PC-9 (cell line): ENCODE measurements at regions not wholly inside any gene's neighbourhood (a gene's known extent, or its start where the extent isn't known, plus 50 kb on each side); places are given as distances from the start of the nearest gene placed in this dataset.

Experiments used
- BruUV-seq: library from RNA; stranded (reverse); fragments of 400-500 nt; replicated peaks from 2 replicates; lab custom pipeline; 2021; lab: Mats Ljungman, UMichigan
- CTCF ChIA-PET: fragments of 300-600 bp; sonication (Branson Sonifier 250); formaldehyde crosslinking; loops from one replicate; lab custom pipeline; 2022; ENCODE audit warnings: antibody characterized with exemption; lab: Charles Lee
- POLR2A ChIA-PET: fragments of 300-600 bp; sonication (Branson Sonifier 250); formaldehyde crosslinking; loops from one replicate; lab custom pipeline; 2022; ENCODE audit warnings: antibody characterized with exemption; ENCODE audit not compliant: unreplicated experiment; lab: Charles Lee
- DNase-seq, 2 experiments: peaks; one replicate each; pipeline versions ENCODE4 v3.0.0 to v3.0.0-alpha.2; 2015 to 2022; ENCODE audit warnings: mixed read lengths in 1 of 2
- H2AFZ ChIP-seq: fragments of 200-600 bp; sonication (generic); 2 replicates; pipeline ENCODE4 v1.8.1; 2017; ENCODE audit warnings: antibody characterized with exemption
- H3F3A ChIP-seq: fragments of 200-600 bp; sonication (generic); 2 replicates; pipeline ENCODE4 v1.8.1; 2017; ENCODE audit warnings: antibody characterized with exemption, mild to moderate bottlenecking, low read depth; ENCODE audit not compliant: insufficient read depth
- H3K27ac ChIP-seq: fragments of 200-600 bp; sonication (generic); 2 replicates; pipeline ENCODE4 v1.6.1; 2016; ENCODE audit warnings: mixed run types
- H3K27me3 ChIP-seq: fragments of 200-600 bp; sonication (generic); 2 replicates; pipeline ENCODE4 v1.6.1; 2016; ENCODE audit warnings: low read depth, mixed run types; ENCODE audit not compliant: insufficient read depth
- H3K36me3 ChIP-seq: fragments of 200-600 bp; sonication (generic); 2 replicates; pipeline ENCODE4 v1.6.1; 2016; ENCODE audit warnings: low read depth, mixed run types
- H3K4me1 ChIP-seq: fragments of 200-600 bp; sonication (generic); replicated peaks from 2 replicates; pipeline ENCODE4 v1.6.1; 2016; ENCODE audit warnings: mixed run types; ENCODE audit not compliant: insufficient read depth
- H3K4me2 ChIP-seq: fragments of 200-600 bp; sonication (generic); 2 replicates; pipeline ENCODE4 v1.6.1; 2017; ENCODE audit warnings: mixed run types
- H3K4me3 ChIP-seq: fragments of 200-600 bp; sonication (generic); 2 replicates; pipeline ENCODE4 v1.6.1; 2016; ENCODE audit warnings: mixed run types
- H3K79me2 ChIP-seq: fragments of 200-600 bp; sonication (generic); 2 replicates; pipeline ENCODE4 v1.6.1; 2017; ENCODE audit warnings: low read depth, mixed run types
- H3K9me2 ChIP-seq: fragments of 200-600 bp; sonication (generic); 2 replicates; pipeline ENCODE4 v1.8.1; 2017; ENCODE audit warnings: mild to moderate bottlenecking; ENCODE audit not compliant: insufficient read depth
- H3K9me3 ChIP-seq: fragments of 200-600 bp; sonication (generic); 2 replicates; pipeline ENCODE4 v1.8.1; 2016; ENCODE audit warnings: low read depth; ENCODE audit not compliant: insufficient read depth
- H4K20me1 ChIP-seq: fragments of 200-600 bp; sonication (generic); 2 replicates; pipeline ENCODE4 v1.8.1; 2017; ENCODE audit not compliant: insufficient read depth
- CTCF ChIP-seq: fragments of 200-600 bp; sonication (generic); conservative IDR thresholded peaks from 2 replicates; pipeline ENCODE4 v1.6.1; 2017; ENCODE audit warnings: mixed run types, antibody characterized with exemption, mild to moderate bottlenecking, moderate library complexity
- EZH2 ChIP-seq: fragments of 200-600 bp; sonication (generic); IDR thresholded peaks from 2 replicates; pipeline ENCODE4 v1.8.0; 2017; ENCODE audit warnings: antibody characterized with exemption, low read depth
- intact Hi-C: fragments of 100-400 bp; cut with micrococcal nuclease; formaldehyde crosslinking; loops from one replicate; pipeline ENCODE4 v1.10.0; 2022; ENCODE audit not compliant: unreplicated experiment

- ChIA-PET CTCF (no interaction called here), POLR2A (no interaction called here)
- H2AFZ ChIP-seq = no peak overlapping the region
- intact Hi-C loops = loop anchor here (5.0 kb wide), 2 partner anchors 134 to 724 kb away; no protein-coding TSS in a partner anchor
- no peaks in the 10 kb centered on the region for H4K20me1 ChIP-seq
- H3F3A ChIP-seq = peaks cover 20% of the 10 kb centered on the region
- H3K36me3 ChIP-seq = no peaks in the 10 kb centered on the region
- no peak for TF ChIP-seq EZH2
- no peak for TF ChIP-seq CTCF
- no peaks in the 10 kb centered on the region for H3K27me3 ChIP-seq
- peaks cover 44% of the 10 kb centered on the region for H3K4me1 ChIP-seq
- no TSS peak for BruUV-seq
- DNase-seq = no peak
- no peaks in the 10 kb centered on the region for H3K9me3 ChIP-seq
- H3K4me2 ChIP-seq = peak overlapping the region; percentile 52
- no peaks in the 10 kb centered on the region for H3K9me2 ChIP-seq
- no peaks in the 10 kb centered on the region for H3K79me2 ChIP-seq
- H3K27ac ChIP-seq = no peak overlapping the region
- no peak overlapping the region for H3K4me3 ChIP-seq
Observed at GRCh38 chr13:109996404-109996960, 210.1 kb upstream of the IRS2 start.

- intact Hi-C loops = loop anchor here (5.0 kb wide), 2 partner anchors 133 to 723 kb away; no protein-coding TSS in a partner anchor
- POLR2A ChIA-PET = no interaction called here
- no TSS peak for BruUV-seq
Observed at GRCh38 chr13:109995578-109995977, 209.2 kb upstream of the IRS2 start.

GRCh38 chr13:109990296-109990695 is 203.9 kb upstream of the IRS2 start:
- ChIA-PET POLR2A (interaction anchor here (0.7 kb wide), 1 partner anchor 22 kb away, joined by 5 read pairs; no protein-coding TSS in a partner anchor), CTCF (no interaction called here)
- H3K9me3 ChIP-seq = no peaks in the 10 kb centered on the region
- TF ChIP-seq CTCF (no peak), EZH2 (no peak)
- BruUV-seq = no TSS peak
- no peaks in the 10 kb centered on the region for H3K79me2 ChIP-seq
- H3K9me2 ChIP-seq = no peaks in the 10 kb centered on the region
- DNase-seq = no peak
- no peaks in the 10 kb centered on the region for H3K36me3 ChIP-seq
- intact Hi-C loops = no loop called here
- no peak overlapping the region for H3K4me2 ChIP-seq
- no peaks in the 10 kb centered on the region; the same call in 1 of the 2 replicates for H3F3A ChIP-seq
- no peaks in the 10 kb centered on the region for H4K20me1 ChIP-seq
- no peak overlapping the region for H2AFZ ChIP-seq
- no peaks in the 10 kb centered on the region for H3K27me3 ChIP-seq
- no peaks in the 10 kb centered on the region for H3K4me1 ChIP-seq
- H3K27ac ChIP-seq = no peak overlapping the region
- H3K4me3 ChIP-seq = no peak overlapping the region

More at GRCh38 chr13:109995578-109995977, 209.2 kb upstream of the IRS2 start:
- H3F3A ChIP-seq = peaks cover 20% of the 10 kb centered on the region
- no peaks in the 10 kb centered on the region for H3K27me3 ChIP-seq
- H2AFZ ChIP-seq = no peak overlapping the region
- H3K27ac ChIP-seq = no peak overlapping the region
- DNase-seq = no peak
- no peaks in the 10 kb centered on the region for H3K9me2 ChIP-seq
- no peaks in the 10 kb centered on the region for H3K79me2 ChIP-seq
- no peaks in the 10 kb centered on the region for H3K36me3 ChIP-seq
- TF ChIP-seq EZH2 (no peak), CTCF (no peak)
- H3K9me3 ChIP-seq = no peaks in the 10 kb centered on the region
- H3K4me2 ChIP-seq = no peak overlapping the region
- H3K4me3 ChIP-seq = no peak overlapping the region
- H3K4me1 ChIP-seq = peaks cover 36% of the 10 kb centered on the region
- CTCF ChIA-PET = no interaction called here
- no peaks in the 10 kb centered on the region for H4K20me1 ChIP-seq
